HG03280 (cell line): ENCODE measurements at regions not wholly inside any gene's neighbourhood (a gene's known extent, or its start where the extent isn't known, plus 50 kb on each side); places are given as distances from the start of the nearest gene placed in this dataset.

ENCODE experiments used
- ATAC-seq: cut with Tn5 transposase; IDR thresholded peaks from one replicate; pipeline ENCODE4 v1.9.1; 2021; ENCODE audit warnings: mild to moderate bottlenecking, moderate library complexity; ENCODE audit not compliant: unreplicated experiment

GRCh38 chr6:100184473-100184872, 190.4 kb upstream of the MCHR2 start:
- no peak for ATAC-seq

- ATAC-seq = no peak
Measured at GRCh38 chr6:100182313-100182712, 188.3 kb upstream of the MCHR2 start.

GRCh38 chr6:100181309-100181708, 187.3 kb upstream of the MCHR2 start:
- no peak for ATAC-seq

GRCh38 chr6:100179576-100179975, 185.6 kb upstream of the MCHR2 start:
- no peak for ATAC-seq

GRCh38 chr6:100177956-100178355, 183.9 kb upstream of the MCHR2 start:
- ATAC-seq = no peak

- no peak for ATAC-seq
Measured at GRCh38 chr6:100176951-100177710, 183.1 kb upstream of the MCHR2 start.

- ATAC-seq = no peak
Measured at GRCh38 chr6:100176311-100176950, 182.4 kb upstream of the MCHR2 start.

- ATAC-seq = no peak
Measured at GRCh38 chr6:100175814-100176310, 181.8 kb upstream of the MCHR2 start.

- ATAC-seq = no peak
Measured at GRCh38 chr6:100173211-100173610, 179.2 kb upstream of the MCHR2 start.

- ATAC-seq = no peak
Measured at GRCh38 chr6:100172322-100172713, 178.3 kb upstream of the MCHR2 start.

GRCh38 chr6:100171533-100172321, 177.7 kb upstream of the MCHR2 start:
- peak; percentile 82 for ATAC-seq

GRCh38 chr6:100168148-100168547, 174.1 kb upstream of the MCHR2 start:
- no peak for ATAC-seq

- no peak for ATAC-seq
Measured at GRCh38 chr6:100167585-100167984, 173.6 kb upstream of the MCHR2 start.

GRCh38 chr6:100166956-100167355, 172.9 kb upstream of the MCHR2 start:
- ATAC-seq = no peak

GRCh38 chr6:100165442-100165841, 171.4 kb upstream of the MCHR2 start:
- no peak for ATAC-seq

- ATAC-seq = no peak
Measured at GRCh38 chr6:100163035-100163434, 169.0 kb upstream of the MCHR2 start.

- ATAC-seq = no peak
Measured at GRCh38 chr6:100161782-100162365, 167.9 kb upstream of the MCHR2 start.

- ATAC-seq = no peak
Measured at GRCh38 chr6:100160930-100161329, 166.9 kb upstream of the MCHR2 start.

- ATAC-seq = no peak
Measured at GRCh38 chr6:100155141-100155540, 161.1 kb upstream of the MCHR2 start.

- ATAC-seq = no peak
Measured at GRCh38 chr6:100153636-100154275, 159.7 kb upstream of the MCHR2 start.

- ATAC-seq = no peak
Measured at GRCh38 chr6:100152201-100152600, 158.2 kb upstream of the MCHR2 start.
